ENCODE measurements at regions not wholly inside any gene's neighbourhood (a gene's known extent, or its start where the extent isn't known, plus 50 kb on each side); places are given as distances from the start of the nearest gene placed in this dataset.

DNA sequence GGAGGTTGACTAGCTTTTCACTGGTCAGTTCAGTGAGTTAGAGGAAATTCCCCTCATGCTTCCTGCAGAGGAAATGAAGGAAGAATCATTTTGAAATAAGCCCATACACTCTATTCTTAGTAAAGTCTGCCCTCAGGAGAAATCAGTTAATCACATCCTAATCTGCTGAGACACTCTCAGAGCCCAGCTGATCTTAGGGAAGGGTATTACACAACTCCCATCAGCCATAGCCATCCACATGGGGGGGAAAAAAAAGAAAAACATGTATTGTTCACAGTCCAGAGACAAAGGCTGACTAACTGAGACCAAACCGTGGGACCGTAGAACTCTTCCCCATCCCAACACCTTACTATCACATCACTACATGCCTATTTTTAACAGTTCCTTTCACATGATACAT, 722.3 kb downstream of the CDH8 start:
- Histone ChIP-seq H3K4me3 (no peak overlapping the region), H3K9me3 (no peaks in the 10 kb centered on the region), H3K27ac (no peak overlapping the region), H3K27me3 (no peaks in the 10 kb centered on the region), H3K36me3 (no peaks in the 10 kb centered on the region), H3K4me1 (no peaks in the 10 kb centered on the region)
- in situ Hi-C loops (cut with MboI; ENCODE audit: low sequenced_read_pairs in 4 of 4) (no loop called here), intact Hi-C loops (cut with DNase I; ENCODE audit: low total_unique reads) (no loop called here)
- DNase-seq (no peak), ATAC-seq (no peak)
- TF ChIP-seq, protein P1, sequence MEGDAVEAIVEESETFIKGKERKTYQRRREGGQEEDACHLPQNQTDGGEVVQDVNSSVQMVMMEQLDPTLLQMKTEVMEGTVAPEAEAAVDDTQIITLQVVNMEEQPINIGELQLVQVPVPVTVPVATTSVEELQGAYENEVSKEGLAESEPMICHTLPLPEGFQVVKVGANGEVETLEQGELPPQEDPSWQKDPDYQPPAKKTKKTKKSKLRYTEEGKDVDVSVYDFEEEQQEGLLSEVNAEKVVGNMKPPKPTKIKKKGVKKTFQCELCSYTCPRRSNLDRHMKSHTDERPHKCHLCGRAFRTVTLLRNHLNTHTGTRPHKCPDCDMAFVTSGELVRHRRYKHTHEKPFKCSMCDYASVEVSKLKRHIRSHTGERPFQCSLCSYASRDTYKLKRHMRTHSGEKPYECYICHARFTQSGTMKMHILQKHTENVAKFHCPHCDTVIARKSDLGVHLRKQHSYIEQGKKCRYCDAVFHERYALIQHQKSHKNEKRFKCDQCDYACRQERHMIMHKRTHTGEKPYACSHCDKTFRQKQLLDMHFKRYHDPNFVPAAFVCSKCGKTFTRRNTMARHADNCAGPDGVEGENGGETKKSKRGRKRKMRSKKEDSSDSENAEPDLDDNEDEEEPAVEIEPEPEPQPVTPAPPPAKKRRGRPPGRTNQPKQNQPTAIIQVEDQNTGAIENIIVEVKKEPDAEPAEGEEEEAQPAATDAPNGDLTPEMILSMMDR (IDR thresholded peaks at IDR 0.05 in 4 of 5, conservative IDR thresholded peaks at IDR 0.05 in 1 of 5) = no peak
- TF ChIP-seq POLR2A (IDR thresholded peaks at IDR 0.05) = no peak

- no peak overlapping the region for H3K4me3 ChIP-seq
- H3K27me3 ChIP-seq = no peaks in the 10 kb centered on the region
- DNase-seq (no peak), ATAC-seq (no peak)
- H3K4me1 ChIP-seq = no peaks in the 10 kb centered on the region
- in situ Hi-C loops (cut with MboI; ENCODE audit: low sequenced_read_pairs in 4 of 4) (no loop called here), intact Hi-C loops (cut with DNase I; ENCODE audit: low total_unique reads) (no loop called here)
- no peaks in the 10 kb centered on the region for H3K9me3 ChIP-seq
- H3K27ac ChIP-seq = no peak overlapping the region
- H3K36me3 ChIP-seq = no peaks in the 10 kb centered on the region
- TF ChIP-seq, protein P1 (IDR thresholded peaks at IDR 0.05 in 4 of 5, conservative IDR thresholded peaks at IDR 0.05 in 1 of 5) = no peak
- no peak for TF ChIP-seq POLR2A (IDR thresholded peaks at IDR 0.05)
Measured at GRCh38 chr16:61309386-61309785, 726.9 kb downstream of the CDH8 start.

DNA sequence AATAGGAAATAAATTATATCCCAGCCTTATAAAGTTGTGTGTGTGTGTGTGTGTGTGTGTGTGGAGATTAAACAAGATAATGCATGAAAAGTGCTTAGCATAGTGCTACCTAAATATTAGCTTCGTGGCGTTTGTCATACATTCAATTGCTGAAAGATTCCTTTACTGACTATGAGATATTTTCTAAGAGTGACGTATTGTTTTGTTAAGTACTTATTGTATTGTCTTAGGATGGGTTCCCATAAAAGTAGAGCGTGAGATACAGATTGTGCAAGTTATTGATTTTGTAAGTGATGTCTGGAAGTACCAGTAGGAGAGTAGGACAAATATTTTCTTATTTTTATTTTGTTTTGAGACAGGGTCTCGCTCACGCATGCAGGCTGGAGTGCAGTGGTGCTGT, 730.0 kb downstream of the CDH8 start:
- Histone ChIP-seq H3K27ac (no peak overlapping the region), H3K27me3 (no peaks in the 10 kb centered on the region), H3K9me3 (no peaks in the 10 kb centered on the region), H3K4me3 (no peak overlapping the region), H3K36me3 (no peaks in the 10 kb centered on the region), H3K4me1 (no peaks in the 10 kb centered on the region)
- TF ChIP-seq POLR2A (IDR thresholded peaks at IDR 0.05) = no peak
- TF ChIP-seq, protein P1 (IDR thresholded peaks at IDR 0.05 in 4 of 5, conservative IDR thresholded peaks at IDR 0.05 in 1 of 5) = no peak
- DNase-seq (no peak), ATAC-seq (no peak)
- intact Hi-C loops (cut with DNase I; ENCODE audit: low total_unique reads) (no loop called here), in situ Hi-C loops (cut with MboI; ENCODE audit: low sequenced_read_pairs in 4 of 4) (no loop called here)

- no peak overlapping the region for H3K27ac ChIP-seq
- in situ Hi-C loops (cut with MboI; ENCODE audit: low sequenced_read_pairs in 4 of 4) (no loop called here), intact Hi-C loops (cut with DNase I; ENCODE audit: low total_unique reads) (no loop called here)
- DNase-seq = no peak
- H3K4me1 ChIP-seq = no peaks in the 10 kb centered on the region
- H3K4me3 ChIP-seq = no peak overlapping the region
- no peaks in the 10 kb centered on the region for H3K36me3 ChIP-seq
- no peaks in the 10 kb centered on the region for H3K27me3 ChIP-seq
- no peak for TF ChIP-seq POLR2A (IDR thresholded peaks at IDR 0.05)
- TF ChIP-seq, protein P1 (IDR thresholded peaks at IDR 0.05 in 4 of 5, conservative IDR thresholded peaks at IDR 0.05 in 1 of 5) = no peak
- ATAC-seq = no peak
- peaks cover 0 to 2% (median 0%) of the 10 kb centered on the region in 3 donors for H3K9me3 ChIP-seq
Measured at GRCh38 chr16:61296814-61297213, 739.4 kb downstream of the CDH8 start.

DNA sequence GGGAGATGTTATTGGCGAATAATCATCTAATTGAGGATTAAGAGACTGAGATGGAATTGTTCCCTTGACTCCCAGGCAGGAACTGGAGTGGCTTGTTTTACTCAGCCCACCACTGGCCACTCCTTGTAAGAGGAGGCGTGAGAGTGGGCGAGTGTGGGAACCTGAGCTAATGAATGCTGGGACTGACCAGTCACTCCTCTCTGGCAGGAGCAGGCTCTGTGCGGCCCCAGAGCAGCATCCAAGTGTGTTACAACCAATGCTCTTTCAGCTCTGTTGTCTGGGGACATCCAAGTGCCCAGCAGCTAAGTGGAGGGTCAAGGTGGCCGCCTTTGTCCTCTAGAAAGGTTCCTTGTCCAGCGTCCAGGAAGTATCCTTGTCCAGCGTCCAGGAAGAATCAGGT, 739.9 kb downstream of the CDH8 start:
- no peak for DNase-seq
- intact Hi-C loops (cut with DNase I; ENCODE audit: low total_unique reads) = no loop called here
- TF ChIP-seq, protein P1 (IDR thresholded peaks at IDR 0.05 in 4 of 5, conservative IDR thresholded peaks at IDR 0.05 in 1 of 5) = no peak
- TF ChIP-seq POLR2A (IDR thresholded peaks at IDR 0.05) = no peak
- in situ Hi-C loops (cut with MboI; ENCODE audit: low sequenced_read_pairs in 4 of 4) = no loop called here
- ATAC-seq = no peak
- Histone ChIP-seq H3K36me3 (no peaks in the 10 kb centered on the region), H3K27ac (no peak overlapping the region), H3K4me1 (no peaks in the 10 kb centered on the region), H3K4me3 (no peak overlapping the region), H3K9me3 (peaks cover 0 to 2% (median 0%) of the 10 kb centered on the region in 3 donors), H3K27me3 (no peaks in the 10 kb centered on the region)
